ENCODE measurements at regions not wholly inside any gene's neighbourhood (a gene's known extent, or its start where the extent isn't known, plus 50 kb on each side); places are given as distances from the start of the nearest gene placed in this dataset.

- TF ChIP-seq EP300 (IDR thresholded peaks at IDR 0.05; ENCODE audit: borderline replicate concordance) (no peak), RAD21 (IDR thresholded peaks at IDR 0.05; ENCODE audit: low read depth) (no peak), CEBPB (IDR thresholded peaks at IDR 0.05) (no peak), REST (IDR thresholded peaks at IDR 0.05; ENCODE audit: low read depth) (no peak), TAF1 (IDR thresholded peaks at IDR 0.05; ENCODE audit: low read depth) (no peak), EGR1 (IDR thresholded peaks at IDR 0.05) (no peak), YY1 (IDR thresholded peaks at IDR 0.05; ENCODE audit: low read depth) (no peak), CREB1 (IDR thresholded peaks at IDR 0.05; ENCODE audit: low read depth) (no peak), USF1 (IDR thresholded peaks at IDR 0.05) (no peak), TEAD4 (IDR thresholded peaks at IDR 0.05) (no peak), MAX (IDR thresholded peaks at IDR 0.05) (no peak), TCF12 (IDR thresholded peaks at IDR 0.05; ENCODE audit: low read depth) (no peak), ZBTB7A (IDR thresholded peaks at IDR 0.05; ENCODE audit: low read depth) (no peak)
These were observed 730.0 kb upstream of the SORCS1 start for GRCh38 chr10:107894516-107894915.

Data from Ishikawa (cell line).